ENCODE measurements at regions not wholly inside any gene's neighbourhood (a gene's known extent, or its start where the extent isn't known, plus 50 kb on each side); places are given as distances from the start of the nearest gene placed in this dataset.

GRCh38 chr5:85621668-85622067, 996.1 kb upstream of the COX7C start:
- Mint-ChIP-seq H3K4me1 (peaks cover 2% of the 10 kb centered on the region; the same call in 1 of the 2 replicates), H3K4me3 (no peak overlapping the region), H3K27me3 (ENCODE audit: low read depth) (no peaks in the 10 kb centered on the region), H3K27ac (no peak overlapping the region), H3K36me3 (peaks cover 15% of the 10 kb centered on the region), H3K9me3 (peaks cover 18% of the 10 kb centered on the region)
- ChIA-PET CTCF (no interaction called here), POLR2A (no interaction called here)
- ATAC-seq: no peak
- no peak for TF ChIP-seq NFE2L1 (CRISPR knock-in tag; IDR thresholded peaks at IDR 0.05)
- TF ChIP-seq JUN (CRISPR knock-in tag; IDR thresholded peaks at IDR 0.05): no peak
- TF ChIP-seq CREB1 (CRISPR knock-in tag; IDR thresholded peaks at IDR 0.05): no peak
- no peak for TF ChIP-seq ZNF423 (CRISPR knock-in tag; IDR thresholded peaks at IDR 0.05)
- TF ChIP-seq ZNF219 (CRISPR knock-in tag; IDR thresholded peaks at IDR 0.05; ENCODE audit: borderline replicate concordance): no peak
- no peak for TF ChIP-seq ZNF416 (CRISPR knock-in tag; IDR thresholded peaks at IDR 0.05)
- no peak for TF ChIP-seq ZNF671 (CRISPR knock-in tag; IDR thresholded peaks at IDR 0.05)
- no peak for TF ChIP-seq ZNF532 (CRISPR knock-in tag; IDR thresholded peaks at IDR 0.05; ENCODE audit: borderline replicate concordance)
- TF ChIP-seq CBFB (CRISPR knock-in tag; IDR thresholded peaks at IDR 0.05; ENCODE audit: low read depth): no peak
- TF ChIP-seq FOXJ3 (CRISPR knock-in tag; IDR thresholded peaks at IDR 0.05; ENCODE audit: borderline replicate concordance): no peak
- TF ChIP-seq GABPB1 (CRISPR knock-in tag; IDR thresholded peaks at IDR 0.05): no peak
- TF ChIP-seq ATF1 (CRISPR knock-in tag; IDR thresholded peaks at IDR 0.05): no peak
- no peak for TF ChIP-seq ZNF121 (CRISPR knock-in tag; IDR thresholded peaks at IDR 0.05)
- no peak for TF ChIP-seq SOX15 (CRISPR knock-in tag; IDR thresholded peaks at IDR 0.05)
- TF ChIP-seq MAX (CRISPR knock-in tag; IDR thresholded peaks at IDR 0.05): no peak
- TF ChIP-seq, protein P1, sequence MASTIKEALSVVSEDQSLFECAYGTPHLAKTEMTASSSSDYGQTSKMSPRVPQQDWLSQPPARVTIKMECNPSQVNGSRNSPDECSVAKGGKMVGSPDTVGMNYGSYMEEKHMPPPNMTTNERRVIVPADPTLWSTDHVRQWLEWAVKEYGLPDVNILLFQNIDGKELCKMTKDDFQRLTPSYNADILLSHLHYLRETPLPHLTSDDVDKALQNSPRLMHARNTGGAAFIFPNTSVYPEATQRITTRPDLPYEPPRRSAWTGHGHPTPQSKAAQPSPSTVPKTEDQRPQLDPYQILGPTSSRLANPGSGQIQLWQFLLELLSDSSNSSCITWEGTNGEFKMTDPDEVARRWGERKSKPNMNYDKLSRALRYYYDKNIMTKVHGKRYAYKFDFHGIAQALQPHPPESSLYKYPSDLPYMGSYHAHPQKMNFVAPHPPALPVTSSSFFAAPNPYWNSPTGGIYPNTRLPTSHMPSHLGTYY (CRISPR knock-in tag; IDR thresholded peaks at IDR 0.05): no peak
- TF ChIP-seq ZNF263 (CRISPR knock-in tag; IDR thresholded peaks at IDR 0.05; ENCODE audit: low read depth): no peak
- TF ChIP-seq NFYB (CRISPR knock-in tag; conservative IDR thresholded peaks at IDR 0.05; ENCODE audit: low read depth): no peak
- TF ChIP-seq HMGXB4 (CRISPR knock-in tag; IDR thresholded peaks at IDR 0.05): no peak
- TF ChIP-seq TP53 (CRISPR knock-in tag; IDR thresholded peaks at IDR 0.05): no peak
- DNase-seq (ENCODE audit: low spot score): no peak

DNA sequence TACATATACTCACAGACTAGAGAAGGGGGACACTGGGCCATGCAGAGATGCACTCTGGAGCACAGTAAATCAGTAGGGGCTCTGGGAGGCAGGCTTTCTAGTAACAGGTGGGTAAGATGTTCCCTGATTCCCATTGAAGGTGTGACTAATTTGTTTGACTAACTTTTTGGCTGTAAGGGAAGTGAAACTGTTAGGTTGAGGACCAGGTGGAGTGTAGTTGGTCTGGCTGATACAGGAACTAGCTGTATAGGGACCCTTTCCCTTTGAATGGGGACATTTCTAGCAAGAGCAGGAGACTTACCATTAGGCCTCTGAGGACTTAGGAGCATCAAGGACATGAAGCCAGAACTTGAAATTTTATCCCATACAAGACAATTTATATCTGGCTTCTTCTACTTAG, 989.6 kb upstream of the COX7C start:
- Mint-ChIP-seq H3K9me3 (no peaks in the 10 kb centered on the region), H3K4me1 (peaks cover 5% of the 10 kb centered on the region; the same call in 1 of the 2 replicates), H3K27ac (no peak overlapping the region), H3K27me3 (ENCODE audit: low read depth) (no peaks in the 10 kb centered on the region), H3K4me3 (no peak overlapping the region), H3K36me3 (no peaks in the 10 kb centered on the region)
- ChIA-PET CTCF (no interaction called here), POLR2A (no interaction called here)
- no peak for ATAC-seq
- no peak for DNase-seq (ENCODE audit: low spot score)
- TF ChIP-seq ZNF671 (CRISPR knock-in tag; IDR thresholded peaks at IDR 0.05) (no peak), FOXJ3 (CRISPR knock-in tag; IDR thresholded peaks at IDR 0.05; ENCODE audit: borderline replicate concordance) (no peak), RORB (CRISPR knock-in tag; IDR thresholded peaks at IDR 0.05) (no peak), ETV6 (CRISPR knock-in tag; IDR thresholded peaks at IDR 0.05) (no peak), ZNF317 (CRISPR knock-in tag; IDR thresholded peaks at IDR 0.05; ENCODE audit: borderline replicate concordance, low read depth) (no peak), IRF1 (CRISPR knock-in tag; IDR thresholded peaks at IDR 0.05) (no peak), PREB (CRISPR knock-in tag; IDR thresholded peaks at IDR 0.05; ENCODE audit: borderline replicate concordance) (no peak)
- TF ChIP-seq, protein P1 (CRISPR knock-in tag; IDR thresholded peaks at IDR 0.05): no peak
